GM18951 (cell line): ENCODE measurements at regions not wholly inside any gene's neighbourhood (a gene's known extent, or its start where the extent isn't known, plus 50 kb on each side); places are given as distances from the start of the nearest gene placed in this dataset.

Source experiments
- POLR2A ChIP-seq: IDR thresholded peaks from 4 replicates; pipeline ENCODE4 v1.6.1; 2011; ENCODE audit warnings: mild to moderate bottlenecking; ENCODE audit not compliant: insufficient read length, insufficient read depth; ENCODE audit errors: extremely low read depth
- in situ Hi-C: fragments of 300-500 bp; cut with MboI; formaldehyde crosslinking; loops from one replicate; pipeline ENCODE4 v1.12.0; 2022; ENCODE audit warnings: low sequenced_read_pairs, mixed read lengths, inconsistent platforms; ENCODE audit not compliant: unreplicated experiment

DNA sequence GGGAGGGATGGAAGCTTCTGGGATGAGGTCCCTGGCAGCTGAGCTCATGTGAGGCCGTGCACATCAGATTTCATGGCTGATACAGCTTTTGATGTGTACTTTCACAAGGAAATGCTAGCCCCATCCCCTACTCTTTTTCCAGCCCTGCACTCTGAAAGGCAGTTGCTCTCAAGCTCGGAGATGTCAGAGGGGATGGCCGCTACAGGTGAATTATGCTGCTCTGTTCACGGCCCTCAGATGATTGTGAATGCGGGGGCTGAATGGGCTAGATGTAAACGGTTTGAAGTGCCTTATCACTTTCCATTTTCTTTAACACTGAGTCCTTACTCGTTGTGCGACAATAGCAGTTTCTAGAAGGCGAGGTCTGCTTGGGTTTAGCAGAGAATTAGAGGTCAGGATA lies 88.0 kb upstream of the RASGRF1 start:
- in situ Hi-C loops: loop anchor here (25.0 kb wide), 1 partner anchor 266 kb away; no protein-coding TSS in a partner anchor
- TF ChIP-seq POLR2A: no peak

- in situ Hi-C loops: loop anchor here (25.0 kb wide), 1 partner anchor 264 kb away; no protein-coding TSS in a partner anchor
- TF ChIP-seq POLR2A: no peak
These were observed 85.6 kb upstream of the RASGRF1 start for GRCh38 chr15:79176151-79176550.

DNA sequence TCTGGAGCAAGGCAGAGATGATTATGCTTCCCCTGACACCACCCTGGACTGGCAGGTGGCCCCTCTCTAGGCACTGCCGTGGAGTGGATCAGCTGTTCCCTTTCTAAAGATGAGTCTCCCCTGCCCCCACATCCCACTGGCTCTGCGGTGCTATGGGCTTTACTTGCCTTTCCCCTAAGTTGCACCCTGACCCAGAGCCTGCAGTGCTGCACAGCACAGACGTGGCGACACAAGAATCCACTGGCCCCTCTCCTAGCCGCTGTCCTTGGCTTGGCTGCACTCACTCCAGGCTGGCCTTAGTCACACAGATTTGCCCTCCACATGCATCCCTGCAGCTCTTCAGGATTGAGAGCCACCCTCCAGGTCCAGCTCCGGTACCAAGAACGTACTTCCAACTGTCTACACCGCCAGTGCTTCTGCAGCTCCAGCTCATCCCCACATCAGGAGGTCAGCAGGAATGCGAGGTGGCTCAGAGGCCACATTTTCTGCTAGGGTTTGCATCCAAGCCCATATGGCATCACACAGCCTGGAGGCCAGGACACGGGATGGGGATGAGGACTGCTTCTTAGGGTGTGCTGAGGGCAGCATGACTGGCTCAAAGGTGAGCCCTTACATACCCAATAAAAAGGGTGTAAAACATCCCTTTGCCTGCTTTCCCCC lies 82.4 kb upstream of the RASGRF1 start:
- TF ChIP-seq POLR2A: no peak
- in situ Hi-C loops: no loop called here

DNA sequence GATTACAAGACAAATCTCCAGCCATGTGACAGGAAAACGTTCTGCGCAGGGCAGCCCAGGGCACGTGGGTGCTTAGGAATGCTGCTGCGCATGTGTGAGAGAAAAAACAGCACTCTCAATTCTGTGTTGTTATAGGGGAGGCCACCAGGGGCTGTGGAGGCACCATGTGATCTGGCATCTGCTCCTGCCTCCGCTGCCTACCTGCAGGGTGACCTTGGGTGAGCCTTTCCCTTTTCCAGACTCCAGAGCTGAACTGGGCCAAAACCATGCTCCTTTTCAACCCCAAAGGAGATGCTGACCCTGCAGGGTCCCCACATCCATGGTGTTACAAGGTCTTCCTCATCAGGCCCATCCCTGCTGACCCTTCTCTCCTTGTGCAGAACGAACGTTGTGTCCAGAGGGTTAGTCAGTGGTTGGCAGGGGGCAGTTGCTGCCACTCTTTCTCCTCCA lies 81.5 kb upstream of the RASGRF1 start:
- TF ChIP-seq POLR2A: no peak
- in situ Hi-C loops: no loop called here

GRCh38 chr15:79171320-79172031 lies 80.9 kb upstream of the RASGRF1 start:
- in situ Hi-C loops: no loop called here

DNA sequence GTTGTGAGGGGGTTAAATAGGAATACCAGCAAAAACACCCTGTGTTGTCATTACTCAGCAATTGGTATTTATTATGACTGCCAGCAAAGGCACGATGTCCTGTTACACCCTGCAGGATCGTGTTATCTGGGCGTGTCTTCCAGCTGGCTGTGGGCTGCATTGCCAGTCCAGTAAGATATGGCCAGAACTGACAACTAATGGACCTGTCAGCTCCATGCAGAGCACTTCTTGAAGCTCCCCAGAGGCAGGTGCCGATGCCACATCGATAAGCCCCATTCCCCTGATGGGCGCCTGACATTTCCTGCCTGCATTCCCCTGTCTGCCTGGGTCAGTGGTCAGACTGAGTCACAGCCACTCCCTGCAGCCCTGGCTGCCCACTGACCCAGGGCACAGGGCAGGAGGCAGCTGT lies 79.7 kb upstream of the RASGRF1 start:
- no peak for TF ChIP-seq POLR2A
- in situ Hi-C loops: no loop called here

More at GRCh38 chr15:79171320-79172031, 80.9 kb upstream of the RASGRF1 start:
- TF ChIP-seq POLR2A: no peak

- in situ Hi-C loops: no loop called here
- no peak for TF ChIP-seq POLR2A
These were observed 79.0 kb upstream of the RASGRF1 start for GRCh38 chr15:79169526-79170133.

DNA sequence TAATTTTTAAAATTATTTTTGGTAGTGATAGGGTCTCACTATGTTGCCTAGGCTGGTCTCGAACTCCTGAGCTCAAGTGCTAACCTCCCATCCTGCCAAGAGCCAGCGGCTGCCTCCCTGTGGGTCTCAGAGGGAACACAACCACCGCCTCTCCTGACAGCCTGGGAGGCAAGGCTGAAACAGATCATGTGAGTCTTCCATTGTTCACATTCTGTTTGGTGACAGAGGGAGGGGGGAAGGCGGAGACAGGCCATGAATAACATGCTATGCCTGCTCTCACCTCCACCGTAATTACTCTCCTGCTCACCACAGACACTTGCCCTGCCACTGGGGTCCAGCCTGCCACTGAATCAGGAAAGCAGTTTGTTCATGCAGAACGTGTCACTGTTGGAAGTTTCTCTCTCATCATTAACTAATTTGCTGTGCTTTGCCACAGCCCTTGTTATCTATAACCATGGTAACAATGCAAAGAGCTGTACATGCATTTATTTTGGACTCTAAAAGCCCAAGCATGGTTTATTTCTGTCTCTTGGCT lies 78.4 kb upstream of the RASGRF1 start:
- TF ChIP-seq POLR2A: no peak
- in situ Hi-C loops: no loop called here

DNA sequence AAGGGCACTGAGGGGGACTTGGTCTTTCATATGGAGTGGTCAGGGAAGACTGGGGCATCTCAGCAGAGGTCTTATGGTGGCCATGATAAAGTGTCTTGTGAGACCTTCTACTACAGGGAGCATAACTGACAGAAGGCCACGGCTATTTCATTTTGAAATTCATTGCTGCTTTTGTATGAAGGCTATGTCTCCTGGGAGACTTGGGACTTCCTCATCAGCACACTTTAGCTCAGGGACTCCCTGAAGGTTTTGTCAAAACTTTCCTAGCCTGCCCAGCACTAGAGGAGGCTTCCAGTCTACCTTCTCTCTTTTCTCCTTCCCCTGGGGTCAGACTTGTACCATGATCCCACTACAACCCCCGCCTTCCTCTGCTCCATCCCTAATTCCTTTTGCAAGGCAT lies 77.2 kb upstream of the RASGRF1 start:
- in situ Hi-C loops: no loop called here
- no peak for TF ChIP-seq POLR2A

DNA sequence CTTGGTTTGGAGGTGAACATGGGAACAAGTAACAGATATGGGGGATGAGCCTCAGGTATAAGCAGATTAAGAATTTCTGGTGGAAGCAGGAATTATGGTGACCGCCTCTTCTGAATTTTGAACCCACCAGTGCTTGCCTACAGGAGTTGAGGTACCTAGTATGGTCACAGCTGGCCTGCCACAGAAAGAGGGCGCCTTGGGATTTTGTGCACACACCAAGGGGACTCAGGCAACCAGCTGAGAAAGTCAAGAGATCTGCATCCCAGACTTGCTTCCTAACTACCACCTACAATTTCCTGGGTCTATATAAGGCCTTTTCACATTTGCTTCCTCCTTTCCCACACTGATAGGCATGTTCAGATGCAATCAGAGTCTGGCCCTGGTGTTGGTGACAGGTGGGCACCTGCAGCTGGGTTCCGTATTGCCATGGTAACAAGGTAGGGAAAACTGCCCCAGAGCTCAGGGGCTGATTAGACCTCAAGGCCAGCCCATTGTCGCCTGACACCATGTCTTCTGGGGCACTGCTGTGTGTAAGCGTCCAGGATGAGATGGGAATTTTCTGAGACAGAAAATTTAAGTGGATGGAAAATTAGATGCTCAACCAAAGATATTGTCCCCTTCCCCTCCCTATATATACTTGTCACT lies 75.9 kb upstream of the RASGRF1 start:
- no peak for TF ChIP-seq POLR2A
- in situ Hi-C loops: no loop called here

DNA sequence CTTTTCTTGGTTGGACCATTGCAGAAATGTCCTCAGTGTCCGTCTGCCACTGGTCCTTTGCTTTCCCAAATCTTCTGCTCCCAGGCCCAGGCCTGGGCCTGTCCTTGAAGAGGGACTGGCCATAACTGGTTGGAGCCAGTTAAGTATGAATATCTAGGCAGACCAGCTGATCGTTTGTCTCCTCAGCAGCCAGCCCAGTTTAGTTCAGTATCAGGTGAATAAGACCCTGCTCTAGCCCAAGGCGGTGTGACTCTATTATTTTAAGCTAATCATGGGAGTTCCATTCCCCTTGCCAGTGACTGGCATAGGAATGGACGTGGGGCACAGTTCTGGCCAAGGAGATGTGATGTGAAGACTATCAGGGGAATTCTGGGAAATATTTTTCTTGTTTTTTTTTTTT lies 73.9 kb upstream of the RASGRF1 start:
- in situ Hi-C loops: no loop called here
- no peak for TF ChIP-seq POLR2A

GRCh38 chr15:79164043-79164442 lies 73.5 kb upstream of the RASGRF1 start:
- TF ChIP-seq POLR2A: no peak
- in situ Hi-C loops: no loop called here

GRCh38 chr15:79163395-79163794 lies 72.8 kb upstream of the RASGRF1 start:
- no peak for TF ChIP-seq POLR2A
- in situ Hi-C loops: no loop called here
